Muscle layer of colon (tissue), 2 donors: ENCODE measurements at regions not wholly inside any gene's neighbourhood (a gene's known extent, or its start where the extent isn't known, plus 50 kb on each side); places are given as distances from the start of the nearest gene placed in this dataset.

Source experiments
- H3K27ac ChIP-seq: one replicate; pipeline ENCODE4 v1.7.0; 2013; ENCODE audit warnings: low read depth, mild to moderate bottlenecking, low read length, moderate library complexity
- H3K27me3 ChIP-seq, 2 donors: one replicate each; pipeline ENCODE4 v1.7.0; 2013; ENCODE audit warnings: low read length in 2 of 2, mild to moderate bottlenecking in 2 of 2; ENCODE audit not compliant: insufficient read depth in 2 of 2, control insufficient read depth in 1 of 2
- H3K36me3 ChIP-seq: one replicate; pipeline ENCODE4 v1.7.0; 2013; ENCODE audit warnings: mild to moderate bottlenecking, low read length; ENCODE audit not compliant: insufficient read depth
- H3K4me1 ChIP-seq: one replicate; pipeline ENCODE4 v1.7.0; 2013; ENCODE audit warnings: mild to moderate bottlenecking, low read length; ENCODE audit not compliant: insufficient read depth
- H3K4me3 ChIP-seq, 2 donors: one replicate each; pipeline ENCODE4 v1.7.0; 2013; ENCODE audit warnings: low read length in 2 of 2, low read depth in 1 of 2, mild to moderate bottlenecking in 1 of 2, moderate library complexity in 1 of 2
- H3K9ac ChIP-seq: one replicate; pipeline ENCODE4 v1.7.0; 2013; ENCODE audit warnings: low read length
- H3K9me3 ChIP-seq: one replicate; pipeline ENCODE4 v1.7.0; 2013; ENCODE audit warnings: mild to moderate bottlenecking, low read length
- donor health status: abdominal sarcoma.
- donor health status: Adenocarcinoma of cecum.

- Histone ChIP-seq H3K27ac (no peak overlapping the region), H3K4me1 (no peaks in the 10 kb centered on the region), H3K9me3 (no peaks in the 10 kb centered on the region), H3K9ac (no peak overlapping the region), H3K36me3 (no peaks in the 10 kb centered on the region), H3K27me3 (no peaks in the 10 kb centered on the region), H3K4me3 (no peak overlapping the region)
Measured at GRCh38 chr16:63385714-63386432, 1349.6 kb upstream of the CDH8 start.

GRCh38 chr16:63373744-63374143 is 1337.5 kb upstream of the CDH8 start:
- Histone ChIP-seq H3K27me3 (no peaks in the 10 kb centered on the region), H3K4me3 (no peak overlapping the region), H3K9me3 (no peaks in the 10 kb centered on the region), H3K27ac (no peak overlapping the region), H3K36me3 (no peaks in the 10 kb centered on the region), H3K4me1 (no peaks in the 10 kb centered on the region), H3K9ac (no peak overlapping the region)

- Histone ChIP-seq H3K36me3 (no peaks in the 10 kb centered on the region), H3K27ac (no peak overlapping the region), H3K27me3 (no peaks in the 10 kb centered on the region), H3K4me1 (no peaks in the 10 kb centered on the region), H3K9ac (no peak overlapping the region), H3K9me3 (no peaks in the 10 kb centered on the region), H3K4me3 (no peak overlapping the region)
Measured at GRCh38 chr16:63372815-63373214, 1336.6 kb upstream of the CDH8 start.

GRCh38 chr16:63372283-63372682 is 1336.0 kb upstream of the CDH8 start:
- H3K9ac ChIP-seq: no peak overlapping the region
- no peak overlapping the region for H3K4me3 ChIP-seq
- no peaks in the 10 kb centered on the region for H3K9me3 ChIP-seq
- no peaks in the 10 kb centered on the region for H3K27me3 ChIP-seq
- H3K4me1 ChIP-seq: no peaks in the 10 kb centered on the region
- H3K36me3 ChIP-seq: no peaks in the 10 kb centered on the region
- no peak overlapping the region for H3K27ac ChIP-seq

- Histone ChIP-seq H3K27me3 (no peaks in the 10 kb centered on the region), H3K4me1 (no peaks in the 10 kb centered on the region), H3K4me3 (no peak overlapping the region), H3K9me3 (no peaks in the 10 kb centered on the region), H3K27ac (no peak overlapping the region), H3K9ac (no peak overlapping the region), H3K36me3 (no peaks in the 10 kb centered on the region)
Measured at GRCh38 chr16:63365649-63366304, 1329.5 kb upstream of the CDH8 start.

GRCh38 chr16:63363738-63364137 is 1327.5 kb upstream of the CDH8 start:
- Histone ChIP-seq H3K36me3 (no peaks in the 10 kb centered on the region), H3K27ac (no peak overlapping the region), H3K27me3 (no peaks in the 10 kb centered on the region), H3K4me3 (no peak overlapping the region), H3K4me1 (no peaks in the 10 kb centered on the region), H3K9ac (no peak overlapping the region), H3K9me3 (no peaks in the 10 kb centered on the region)

- H3K9me3 ChIP-seq: no peaks in the 10 kb centered on the region
- H3K9ac ChIP-seq: no peak overlapping the region
- H3K4me1 ChIP-seq: no peaks in the 10 kb centered on the region
- H3K4me3 ChIP-seq: no peak overlapping the region
- H3K27me3 ChIP-seq: no peaks in the 10 kb centered on the region
- no peak overlapping the region for H3K27ac ChIP-seq
- no peaks in the 10 kb centered on the region for H3K36me3 ChIP-seq
Measured at GRCh38 chr16:63361032-63361624, 1324.9 kb upstream of the CDH8 start.

- no peaks in the 10 kb centered on the region for H3K27me3 ChIP-seq
- H3K4me1 ChIP-seq: no peaks in the 10 kb centered on the region
- no peak overlapping the region for H3K27ac ChIP-seq
- H3K9ac ChIP-seq: no peak overlapping the region
- no peaks in the 10 kb centered on the region for H3K36me3 ChIP-seq
- no peak overlapping the region for H3K4me3 ChIP-seq
- H3K9me3 ChIP-seq: no peaks in the 10 kb centered on the region
Measured at GRCh38 chr16:63349961-63350360, 1313.7 kb upstream of the CDH8 start.

GRCh38 chr16:63346000-63346399 is 1309.8 kb upstream of the CDH8 start:
- Histone ChIP-seq H3K4me3 (no peak overlapping the region), H3K36me3 (no peaks in the 10 kb centered on the region), H3K9me3 (no peaks in the 10 kb centered on the region), H3K27ac (no peak overlapping the region), H3K9ac (no peak overlapping the region), H3K4me1 (no peaks in the 10 kb centered on the region), H3K27me3 (no peaks in the 10 kb centered on the region)

- H3K9ac ChIP-seq: no peak overlapping the region
- H3K36me3 ChIP-seq: no peaks in the 10 kb centered on the region
- H3K4me1 ChIP-seq: no peaks in the 10 kb centered on the region
- H3K27ac ChIP-seq: no peak overlapping the region
- H3K4me3 ChIP-seq: no peak overlapping the region
- no peaks in the 10 kb centered on the region for H3K27me3 ChIP-seq
- no peaks in the 10 kb centered on the region for H3K9me3 ChIP-seq
Measured at GRCh38 chr16:63337264-63337663, 1301.0 kb upstream of the CDH8 start.

GRCh38 chr16:63331111-63331510 is 1294.9 kb upstream of the CDH8 start:
- H3K36me3 ChIP-seq: no peaks in the 10 kb centered on the region
- H3K4me3 ChIP-seq: no peak overlapping the region
- no peaks in the 10 kb centered on the region for H3K9me3 ChIP-seq
- H3K4me1 ChIP-seq: no peaks in the 10 kb centered on the region
- H3K27ac ChIP-seq: no peak overlapping the region
- H3K27me3 ChIP-seq: no peaks in the 10 kb centered on the region
- H3K9ac ChIP-seq: no peak overlapping the region
